Body of pancreas (tissue), 4 donors: ENCODE measurements at regions not wholly inside any gene's neighbourhood (a gene's known extent, or its start where the extent isn't known, plus 50 kb on each side); places are given as distances from the start of the nearest gene placed in this dataset.

ENCODE experiments used
- ATAC-seq: fragments of 150-250 bp; one replicate; pipeline ENCODE4 v1.9.1; 2016
- DNase-seq, 4 donors: peaks; one replicate each; pipeline ENCODE4 v3.0.0-alpha.2; 2019
- H3K27ac ChIP-seq, 4 donors: fragments of 200-600 bp; sonication (generic); 1 replicate in 3 of 4; 2 replicates in 1 of 4; pipeline versions ENCODE4 v1.5.1 to v1.6.1; 2016 to 2019; ENCODE audit warnings: mild to moderate bottlenecking in 1 of 4, mixed read lengths in 1 of 4, moderate library complexity in 1 of 4
- H3K27me3 ChIP-seq, 2 donors: fragments of 200-600 bp; sonication (generic); one replicate each; pipeline ENCODE4 v1.6.0; 2016; ENCODE audit warnings: mild to moderate bottlenecking in 1 of 2
- H3K36me3 ChIP-seq, 2 donors: fragments of 200-600 bp; sonication (generic); replicated peaks in 1 of 2; 2 replicates each; pipeline ENCODE4 v1.5.1; 2016; ENCODE audit warnings: low read depth in 2 of 2; ENCODE audit not compliant: insufficient read depth in 1 of 2
- H3K4me1 ChIP-seq: fragments of 200-600 bp; sonication (generic); one replicate; pipeline ENCODE4 v1.6.0; 2016
- H3K4me3 ChIP-seq, 2 donors: fragments of 200-600 bp; sonication (generic); 1 replicate in 1 of 2; 2 replicates in 1 of 2; pipeline ENCODE4 v1.5.1; 2016 to 2019
- H3K9me3 ChIP-seq, 3 donors: fragments of 200-600 bp; sonication (generic); 1 replicate in 2 of 3; 2 replicates in 1 of 3; pipeline ENCODE4 v1.5.1; 2016
- CTCF ChIP-seq, 7 experiments: fragments of 450-650 bp in 4 of 7; fragments of 200-600 bp in 3 of 7; sonication (generic) in 3 of 7; IDR thresholded peaks; one replicate each; pipeline ENCODE4 v1.5.1; 2016 to 2019; ENCODE audit warnings: antibody characterized with exemption in 7 of 7
- POLR2A ChIP-seq, 3 donors: fragments of 450-650 bp; IDR thresholded peaks; one replicate each; pipeline ENCODE4 v1.6.1; 2016; ENCODE audit warnings: antibody characterized with exemption in 3 of 3, mild to moderate bottlenecking in 2 of 3
- WGBS, 2 donors: methylation state at CpG; one replicate each; pipeline ENCODE4 v1.1.5; 2017; 5-methylcytosine and 5-hydroxymethylcytosine counted together
- intact Hi-C: fragments of 100-400 bp; cut with DNase I; formaldehyde crosslinking; loops from one replicate; pipeline ENCODE4 v1.15.1; 2023

- 81 to 85% methylated on average over 18 of the region's 18 CpGs for WGBS, 2 donors
- DNase-seq, result no peak
- peaks cover 11% of the 10 kb centered on the region for H3K4me1 ChIP-seq
- H3K4me3 ChIP-seq, result no peak overlapping the region
- no peaks in the 10 kb centered on the region for H3K36me3 ChIP-seq
- ATAC-seq, result no peak
- no peak for TF ChIP-seq POLR2A (IDR thresholded peaks at IDR 0.05)
- no peak for TF ChIP-seq CTCF (IDR thresholded peaks at IDR 0.05)
- H3K27ac ChIP-seq, result no peak overlapping the region
- H3K9me3 ChIP-seq, result no peaks in the 10 kb centered on the region
- intact Hi-C loops, result no loop called here
- peaks cover 0 to 8% of the 10 kb centered on the region in 2 donors for H3K27me3 ChIP-seq
Measured at GRCh38 chr22:49638788-49639187, 188.9 kb downstream of the BRD1 start.

- Histone ChIP-seq H3K4me3 (no peak overlapping the region), H3K27ac (no peak overlapping the region), H3K27me3 (peaks cover 0 to 8% of the 10 kb centered on the region in 2 donors), H3K9me3 (no peaks in the 10 kb centered on the region), H3K36me3 (no peaks in the 10 kb centered on the region), H3K4me1 (peaks cover 11% of the 10 kb centered on the region)
- no peak for ATAC-seq
- WGBS, 2 donors, result 87 to 90% methylated on average over 10 to 17 of the region's 17 CpGs
- no peak for DNase-seq
- intact Hi-C loops, result no loop called here
- TF ChIP-seq CTCF (IDR thresholded peaks at IDR 0.05), result no peak
- TF ChIP-seq POLR2A (IDR thresholded peaks at IDR 0.05), result no peak
Measured at GRCh38 chr22:49638001-49638400, 189.7 kb downstream of the BRD1 start.

- Histone ChIP-seq H3K4me3 (no peak overlapping the region), H3K4me1 (peaks cover 9% of the 10 kb centered on the region), H3K9me3 (no peaks in the 10 kb centered on the region), H3K27me3 (peaks cover 0 to 8% of the 10 kb centered on the region in 2 donors), H3K27ac (no peak overlapping the region), H3K36me3 (no peaks in the 10 kb centered on the region)
- intact Hi-C loops, result no loop called here
- WGBS, 2 donors, result 87 to 88% methylated on average over 10 to 28 of the region's 28 CpGs
- TF ChIP-seq CTCF (IDR thresholded peaks at IDR 0.05), result no peak
- no peak for TF ChIP-seq POLR2A (IDR thresholded peaks at IDR 0.05)
- ATAC-seq (no peak), DNase-seq (no peak)
Measured at GRCh38 chr22:49637255-49637760, 190.4 kb downstream of the BRD1 start.

GRCh38 chr22:49636649-49637048 lies 191.0 kb downstream of the BRD1 start:
- WGBS, 2 donors, result 69 to 76% methylated on average over 6 to 17 of the region's 17 CpGs
- ATAC-seq, result no peak
- no peaks in the 10 kb centered on the region for H3K36me3 ChIP-seq
- peaks cover 0 to 8% of the 10 kb centered on the region in 2 donors for H3K27me3 ChIP-seq
- H3K27ac ChIP-seq, result no peak overlapping the region
- H3K9me3 ChIP-seq, result no peaks in the 10 kb centered on the region
- peaks cover 7% of the 10 kb centered on the region for H3K4me1 ChIP-seq
- intact Hi-C loops, result no loop called here
- no peak for DNase-seq
- TF ChIP-seq POLR2A (IDR thresholded peaks at IDR 0.05), result no peak
- TF ChIP-seq CTCF (IDR thresholded peaks at IDR 0.05), result no peak
- H3K4me3 ChIP-seq, result no peak overlapping the region

GRCh38 chr22:49636214-49636613 lies 191.5 kb downstream of the BRD1 start:
- ATAC-seq (no peak), DNase-seq (no peak)
- no peaks in the 10 kb centered on the region for H3K36me3 ChIP-seq
- H3K9me3 ChIP-seq, result no peaks in the 10 kb centered on the region
- peaks cover 0 to 8% of the 10 kb centered on the region in 2 donors for H3K27me3 ChIP-seq
- intact Hi-C loops, result no loop called here
- H3K4me3 ChIP-seq, result no peak overlapping the region
- 57 to 65% methylated on average over 10 of the region's 10 CpGs for WGBS, 2 donors
- no peak overlapping the region for H3K27ac ChIP-seq
- H3K4me1 ChIP-seq, result peaks cover 5% of the 10 kb centered on the region
- TF ChIP-seq CTCF (IDR thresholded peaks at IDR 0.05) (no peak), POLR2A (IDR thresholded peaks at IDR 0.05) (no peak)
